GM18858 (cell line): ENCODE measurements at regions not wholly inside any gene's neighbourhood (a gene's known extent, or its start where the extent isn't known, plus 50 kb on each side); places are given as distances from the start of the nearest gene placed in this dataset.
A peak's percentile ranks its signal among the peaks of the same experiment; 100 is the strongest.

Experiments used
- ATAC-seq: cut with Tn5 transposase; IDR thresholded peaks from one replicate; pipeline ENCODE4 v1.9.1; 2021; ENCODE audit not compliant: unreplicated experiment

GRCh38 chr4:12880844-12881243 is 603.3 kb downstream of the RAB28 start:
- no peak for ATAC-seq

GRCh38 chr4:12879496-12879895 is 604.6 kb downstream of the RAB28 start:
- no peak for ATAC-seq

GRCh38 chr4:12875640-12876243 is 608.4 kb downstream of the RAB28 start:
- ATAC-seq: no peak

DNA sequence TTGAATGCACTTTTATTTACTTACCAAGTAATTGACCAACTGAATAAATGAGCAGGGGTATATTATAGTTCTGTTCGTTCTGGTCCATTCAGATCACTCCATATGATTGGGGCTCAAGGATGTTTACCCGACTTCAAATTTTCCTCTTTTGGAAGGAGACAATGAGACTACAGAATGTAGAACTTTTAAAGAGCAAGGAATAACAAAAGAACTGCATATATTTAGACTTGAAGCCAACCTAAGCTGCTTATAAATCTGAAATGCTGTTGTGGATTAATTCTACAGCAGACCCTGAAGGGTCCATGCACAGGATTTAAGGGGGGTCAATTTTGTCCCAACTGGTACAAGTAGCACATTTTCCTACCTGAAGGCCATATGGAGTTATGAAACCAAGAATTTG is 610.8 kb downstream of the RAB28 start:
- no peak for ATAC-seq

DNA sequence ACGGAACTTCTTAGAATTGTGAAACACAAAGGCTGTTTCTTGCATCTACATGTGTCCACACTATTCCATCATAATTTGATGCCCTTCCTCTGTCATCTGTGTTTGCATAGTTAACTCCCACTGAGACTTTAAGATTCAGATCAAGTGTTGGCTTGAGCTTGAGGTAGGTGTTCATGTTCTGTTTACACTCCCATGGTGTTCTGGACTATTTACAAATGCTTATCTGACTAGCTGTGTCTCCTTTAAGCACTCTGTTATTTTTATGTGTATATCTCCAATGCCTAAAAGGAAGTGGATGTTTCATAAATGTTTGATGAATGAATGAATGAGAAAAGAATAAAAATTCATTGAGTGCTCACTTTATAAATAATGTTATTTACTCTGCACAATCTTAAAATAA is 622.7 kb downstream of the RAB28 start:
- ATAC-seq: no peak

- ATAC-seq: peak; percentile 70
Observed at GRCh38 chr4:12852338-12853307, 631.5 kb downstream of the RAB28 start.

GRCh38 chr4:12846368-12846767 is 637.8 kb downstream of the RAB28 start:
- ATAC-seq: no peak

DNA sequence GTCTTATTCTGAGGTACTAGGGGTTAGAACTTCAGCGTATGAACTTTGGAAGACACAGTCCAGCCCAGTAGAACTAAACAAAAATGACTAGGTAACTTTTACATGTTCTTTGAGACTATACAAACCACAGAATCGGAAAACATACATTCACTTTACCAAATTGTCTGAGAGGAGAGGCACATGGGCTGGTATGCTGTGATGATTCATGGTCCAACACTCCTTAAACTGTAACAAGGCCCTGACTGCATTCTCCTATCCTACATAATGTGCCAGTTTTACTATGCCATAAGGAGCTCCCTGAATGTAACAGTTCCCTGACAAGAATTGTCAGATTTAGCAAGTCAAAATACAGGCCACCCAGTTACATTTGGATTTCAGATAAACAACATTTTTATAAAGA is 640.0 kb downstream of the RAB28 start:
- ATAC-seq: no peak

DNA sequence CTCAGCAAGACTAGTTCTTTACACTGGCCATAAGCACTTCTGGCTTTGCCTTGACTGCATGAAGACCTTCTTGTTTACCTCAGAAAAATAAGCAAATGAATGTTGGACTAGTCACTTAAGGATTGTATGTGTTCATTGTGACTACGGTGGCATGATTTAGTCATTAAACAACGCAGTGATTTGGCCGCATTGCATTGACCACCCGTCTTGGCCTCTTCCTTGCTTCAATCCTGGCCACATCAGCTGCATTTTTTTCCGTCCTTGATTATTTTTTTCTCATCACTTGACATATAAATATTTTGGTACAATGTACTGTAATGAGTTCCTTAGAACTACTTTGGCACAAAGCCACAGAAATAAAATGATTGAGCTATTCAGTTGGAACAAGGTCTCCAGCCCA is 656.2 kb downstream of the RAB28 start:
- no peak for ATAC-seq

DNA sequence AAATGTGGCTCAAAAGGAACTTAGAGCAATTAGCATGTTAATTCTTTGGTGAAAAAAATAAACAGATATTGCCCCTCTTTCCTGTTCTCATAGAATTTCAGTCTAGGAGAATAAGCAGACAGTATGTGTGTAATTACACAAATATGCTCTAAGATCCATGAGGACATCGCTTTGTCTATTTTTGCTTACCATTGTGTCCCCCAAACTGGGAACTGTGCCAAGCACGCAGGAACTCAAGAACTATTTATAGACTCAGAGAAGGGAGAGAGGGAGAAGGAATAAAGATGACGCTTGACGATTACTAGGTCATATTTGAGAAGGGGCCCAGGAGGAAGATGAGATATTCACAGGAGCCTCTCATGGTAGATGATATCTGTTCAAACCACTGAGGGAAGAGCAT is 692.6 kb downstream of the RAB28 start:
- ATAC-seq: no peak

DNA sequence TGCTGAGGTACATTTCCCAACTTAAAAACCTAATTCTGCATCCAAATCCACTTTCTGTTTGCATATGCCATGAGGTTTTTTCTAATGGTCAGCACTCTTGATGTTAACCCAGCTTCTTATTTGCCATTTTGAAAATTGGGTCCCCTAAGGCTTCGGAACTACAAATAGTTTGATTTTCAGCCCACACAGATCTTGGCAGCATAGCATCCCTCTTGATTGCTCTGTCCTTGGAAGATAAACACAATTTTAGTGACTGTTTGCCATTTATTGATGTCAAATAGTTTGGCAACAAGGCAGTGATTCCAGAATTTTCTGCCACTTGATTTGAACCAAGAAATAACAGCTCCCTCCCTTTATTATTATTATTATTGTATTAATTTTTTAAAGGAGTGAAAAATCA is 696.9 kb downstream of the RAB28 start:
- no peak for ATAC-seq

GRCh38 chr4:12778706-12779105 is 705.4 kb downstream of the RAB28 start:
- no peak for ATAC-seq

DNA sequence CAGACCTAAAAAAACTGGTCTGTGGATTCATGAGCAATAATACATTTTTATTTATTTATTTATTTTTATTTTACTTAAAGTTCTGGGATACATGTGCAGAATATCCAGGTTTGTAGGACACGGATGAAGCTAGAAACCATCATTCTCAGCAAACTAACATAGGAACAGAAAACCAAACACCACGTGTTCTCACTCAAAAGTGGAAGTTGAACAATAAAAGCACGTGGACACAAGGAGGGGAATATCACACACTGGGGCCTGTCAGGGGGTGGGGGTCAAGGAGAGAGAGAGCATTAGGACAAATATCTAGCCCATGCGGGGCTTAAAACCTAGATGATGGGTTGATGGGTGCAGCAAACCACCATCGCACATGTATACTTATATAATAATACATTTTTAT is 705.9 kb downstream of the RAB28 start:
- no peak for ATAC-seq

- no peak for ATAC-seq
Observed at GRCh38 chr4:12770351-12770750, 713.8 kb downstream of the RAB28 start.

- ATAC-seq: no peak
Observed at GRCh38 chr4:12761694-12762093, 722.4 kb downstream of the RAB28 start.

GRCh38 chr4:12747154-12747553 is 737.0 kb downstream of the RAB28 start:
- ATAC-seq: no peak

DNA sequence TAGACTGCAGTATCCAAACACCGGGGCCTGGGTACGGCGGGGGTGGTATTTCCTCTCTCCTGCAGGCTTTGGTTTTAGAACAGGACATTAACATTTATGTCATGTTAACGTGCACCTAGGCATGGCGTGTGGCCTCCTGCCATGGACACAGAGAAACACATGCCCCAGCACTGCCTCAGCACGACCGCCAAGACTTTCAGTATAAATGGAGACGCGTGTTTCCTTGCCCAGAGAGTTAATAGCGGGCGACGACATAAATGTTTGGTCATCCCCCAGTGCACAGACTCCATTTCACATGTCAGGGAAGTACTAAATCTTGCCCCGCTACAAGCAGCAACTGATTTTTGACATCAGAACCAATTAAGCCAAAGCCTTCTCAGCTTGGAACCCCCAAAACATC is 737.9 kb downstream of the RAB28 start:
- ATAC-seq: no peak

- no peak for ATAC-seq
Observed at GRCh38 chr4:12734586-12734985, 749.6 kb downstream of the RAB28 start.

- no peak for ATAC-seq
Observed at GRCh38 chr4:12729384-12729783, 754.8 kb downstream of the RAB28 start.

- peak; percentile 43 for ATAC-seq
Observed at GRCh38 chr4:12724510-12724909, 759.6 kb downstream of the RAB28 start.

GRCh38 chr4:12723849-12724447 is 760.2 kb downstream of the RAB28 start:
- no peak for ATAC-seq

DNA sequence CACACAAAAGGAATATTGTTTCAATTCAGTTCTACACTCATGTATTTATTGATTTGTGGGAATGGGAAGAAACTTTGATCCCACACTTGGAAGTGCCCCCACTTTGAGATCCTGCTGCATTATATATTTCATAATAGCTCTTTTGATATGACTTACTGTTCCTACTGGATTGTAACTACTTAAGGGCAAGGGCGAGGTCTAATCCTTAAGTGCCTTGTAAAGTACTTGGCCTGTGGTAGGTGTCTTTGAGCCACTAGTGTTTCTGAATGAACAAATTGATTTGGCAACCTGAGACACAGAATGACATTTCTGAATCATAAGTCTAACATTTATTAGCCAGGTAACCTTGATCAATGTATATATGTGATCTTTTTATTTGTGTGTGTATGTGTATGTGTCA is 767.2 kb downstream of the RAB28 start:
- ATAC-seq: no peak
